PC-9 (cell line): ENCODE measurements at regions not wholly inside any gene's neighbourhood (a gene's known extent, or its start where the extent isn't known, plus 50 kb on each side); places are given as distances from the start of the nearest gene placed in this dataset.

Experiments
- CTCF ChIP-seq: fragments of 200-600 bp; sonication (generic); conservative IDR thresholded peaks from 2 replicates; pipeline ENCODE4 v1.6.1; 2017; ENCODE audit warnings: mixed run types, antibody characterized with exemption, mild to moderate bottlenecking, moderate library complexity
- EZH2 ChIP-seq: fragments of 200-600 bp; sonication (generic); IDR thresholded peaks from 2 replicates; pipeline ENCODE4 v1.8.0; 2017; ENCODE audit warnings: antibody characterized with exemption, low read depth

- no peak for TF ChIP-seq CTCF
- TF ChIP-seq EZH2, result no peak
These were observed 266.5 kb downstream of the IPMK start for GRCh38 chr10:58001159-58001558.
